ENCODE measurements at regions not wholly inside any gene's neighbourhood (a gene's known extent, or its start where the extent isn't known, plus 50 kb on each side); places are given as distances from the start of the nearest gene placed in this dataset.

GRCh38 chr13:50156561-50157127, 141.4 kb downstream of the KCNRG start:
- Histone ChIP-seq H3K4me3 (ENCODE audit: insufficient read depth, low read depth, low read length) (no peak overlapping the region), H4K20me1 (ENCODE audit: insufficient read depth, low read length) (no peaks in the 10 kb centered on the region), H3K79me2 (ENCODE audit: insufficient read depth, low read length) (no peaks in the 10 kb centered on the region), H3K9ac (ENCODE audit: low read length) (no peak overlapping the region), H3K4me2 (ENCODE audit: low read length) (no peak overlapping the region), H3K4me1 (ENCODE audit: insufficient read depth, low read length) (peaks cover 4% of the 10 kb centered on the region), H2AFZ (ENCODE audit: low read depth, low read length) (no peak overlapping the region), H3K27ac (ENCODE audit: low read depth, low read length) (no peak overlapping the region), H3K36me3 (ENCODE audit: insufficient read depth, low read length) (no peaks in the 10 kb centered on the region), H3K9me3 (ENCODE audit: insufficient read depth, low read depth, low read length) (no peaks in the 10 kb centered on the region), H3K27me3 (ENCODE audit: insufficient read depth, low read length) (no peaks in the 10 kb centered on the region)
- H3K9me3 Mint-ChIP-seq (ENCODE audit: unreplicated experiment): no peaks in the 10 kb centered on the region
- no peak overlapping the region for H3K27ac Mint-ChIP-seq (ENCODE audit: unreplicated experiment)
- no peak overlapping the region for H3K4me3 Mint-ChIP-seq (ENCODE audit: unreplicated experiment)
- H3K4me1 Mint-ChIP-seq (ENCODE audit: low read depth, unreplicated experiment): peaks cover 27% of the 10 kb centered on the region
- H3K36me3 Mint-ChIP-seq (ENCODE audit: low read depth, unreplicated experiment): no peaks in the 10 kb centered on the region
- FAIRE-seq (no peak), DNase-seq (ENCODE audit: low read depth) (no peak)
- no peak for TF ChIP-seq CTCF (IDR thresholded peaks at IDR 0.05; ENCODE audit: insufficient read depth, low read depth, low read length)
- no peak for TF ChIP-seq EZH2 (IDR thresholded peaks at IDR 0.05; ENCODE audit: insufficient read depth, low read length)
- no peaks in the 10 kb centered on the region for H3K27me3 Mint-ChIP-seq (ENCODE audit: low read depth, unreplicated experiment)

- Mint-ChIP-seq H3K9me3 (ENCODE audit: unreplicated experiment) (no peaks in the 10 kb centered on the region), H3K27ac (ENCODE audit: unreplicated experiment) (no peak overlapping the region), H3K4me1 (ENCODE audit: low read depth, unreplicated experiment) (peaks cover 32% of the 10 kb centered on the region), H3K27me3 (ENCODE audit: low read depth, unreplicated experiment) (no peaks in the 10 kb centered on the region), H3K36me3 (ENCODE audit: low read depth, unreplicated experiment) (no peaks in the 10 kb centered on the region), H3K4me3 (ENCODE audit: unreplicated experiment) (no peak overlapping the region)
- no peak for FAIRE-seq
- peaks cover 4% of the 10 kb centered on the region for H3K4me1 ChIP-seq (ENCODE audit: insufficient read depth, low read length)
- H2AFZ ChIP-seq (ENCODE audit: low read depth, low read length): no peak overlapping the region
- no peak overlapping the region for H3K4me2 ChIP-seq (ENCODE audit: low read length)
- no peaks in the 10 kb centered on the region for H3K36me3 ChIP-seq (ENCODE audit: insufficient read depth, low read length)
- no peaks in the 10 kb centered on the region for H3K79me2 ChIP-seq (ENCODE audit: insufficient read depth, low read length)
- no peak overlapping the region for H3K27ac ChIP-seq (ENCODE audit: low read depth, low read length)
- TF ChIP-seq CTCF (IDR thresholded peaks at IDR 0.05; ENCODE audit: insufficient read depth, low read depth, low read length) (no peak), EZH2 (IDR thresholded peaks at IDR 0.05; ENCODE audit: insufficient read depth, low read length) (no peak)
- no peak for DNase-seq (ENCODE audit: low read depth)
- H3K9ac ChIP-seq (ENCODE audit: low read length): no peak overlapping the region
- no peaks in the 10 kb centered on the region for H3K27me3 ChIP-seq (ENCODE audit: insufficient read depth, low read length)
- no peak overlapping the region for H3K4me3 ChIP-seq (ENCODE audit: insufficient read depth, low read depth, low read length)
- no peaks in the 10 kb centered on the region for H3K9me3 ChIP-seq (ENCODE audit: insufficient read depth, low read depth, low read length)
- H4K20me1 ChIP-seq (ENCODE audit: insufficient read depth, low read length): no peaks in the 10 kb centered on the region
Observed at GRCh38 chr13:50158385-50159165, 143.3 kb downstream of the KCNRG start.

- H3K9me3 ChIP-seq (ENCODE audit: insufficient read depth, low read depth, low read length): no peaks in the 10 kb centered on the region
- no peaks in the 10 kb centered on the region for H3K27me3 Mint-ChIP-seq (ENCODE audit: low read depth, unreplicated experiment)
- no peak overlapping the region for H2AFZ ChIP-seq (ENCODE audit: low read depth, low read length)
- no peaks in the 10 kb centered on the region for H3K27me3 ChIP-seq (ENCODE audit: insufficient read depth, low read length)
- H3K4me2 ChIP-seq (ENCODE audit: low read length): no peak overlapping the region
- no peaks in the 10 kb centered on the region for H3K36me3 Mint-ChIP-seq (ENCODE audit: low read depth, unreplicated experiment)
- H3K36me3 ChIP-seq (ENCODE audit: insufficient read depth, low read length): no peaks in the 10 kb centered on the region
- peaks cover 4% of the 10 kb centered on the region for H3K4me1 ChIP-seq (ENCODE audit: insufficient read depth, low read length)
- no peak overlapping the region for H3K27ac ChIP-seq (ENCODE audit: low read depth, low read length)
- no peaks in the 10 kb centered on the region for H4K20me1 ChIP-seq (ENCODE audit: insufficient read depth, low read length)
- no peaks in the 10 kb centered on the region for H3K79me2 ChIP-seq (ENCODE audit: insufficient read depth, low read length)
- peaks cover 3% of the 10 kb centered on the region for H3K9me3 Mint-ChIP-seq (ENCODE audit: unreplicated experiment)
- H3K27ac Mint-ChIP-seq (ENCODE audit: unreplicated experiment): no peak overlapping the region
- DNase-seq (ENCODE audit: low read depth) (no peak), FAIRE-seq (no peak)
- H3K4me3 ChIP-seq (ENCODE audit: insufficient read depth, low read depth, low read length): no peak overlapping the region
- no peak overlapping the region for H3K4me3 Mint-ChIP-seq (ENCODE audit: unreplicated experiment)
- peaks cover 32% of the 10 kb centered on the region for H3K4me1 Mint-ChIP-seq (ENCODE audit: low read depth, unreplicated experiment)
- no peak overlapping the region for H3K9ac ChIP-seq (ENCODE audit: low read length)
- TF ChIP-seq EZH2 (IDR thresholded peaks at IDR 0.05; ENCODE audit: insufficient read depth, low read length) (no peak), CTCF (IDR thresholded peaks at IDR 0.05; ENCODE audit: insufficient read depth, low read depth, low read length) (no peak)
Observed at GRCh38 chr13:50159607-50160006, 144.4 kb downstream of the KCNRG start.

All from astrocyte (in vitro differentiated cells and primary cell).